ENCODE measurements at regions not wholly inside any gene's neighbourhood (a gene's known extent, or its start where the extent isn't known, plus 50 kb on each side); places are given as distances from the start of the nearest gene placed in this dataset.

DNA sequence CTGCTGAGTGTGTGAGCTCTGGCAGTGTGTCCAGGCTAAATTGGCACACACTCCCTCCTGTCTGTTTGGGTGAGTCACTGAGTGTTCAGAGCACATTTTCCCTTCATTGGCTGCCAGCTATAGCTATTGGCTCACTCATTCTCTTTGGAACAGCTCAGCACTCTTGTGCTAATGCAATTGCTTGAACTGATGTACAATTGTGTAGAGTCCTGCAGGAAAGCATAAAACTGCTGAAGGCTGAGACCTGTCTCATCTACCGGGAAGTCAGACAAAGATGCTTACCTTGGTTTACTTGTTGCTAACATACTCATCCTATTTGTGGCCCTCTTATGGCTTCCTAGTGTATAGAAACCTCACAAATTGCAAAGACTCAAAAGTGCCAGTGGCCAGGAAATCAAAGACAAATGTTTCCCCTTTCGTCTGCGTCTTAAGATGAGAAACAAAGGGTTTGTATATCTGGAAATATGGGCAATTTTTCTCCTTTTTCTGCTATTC is 351.0 kb downstream of the BCKDHB start:
- H3K4me3 ChIP-seq (ENCODE audit: low read depth, low read length) = no peak overlapping the region
- peak; percentile 80 for DNase-seq (ENCODE audit: low read depth)
- H3K27me3 ChIP-seq (ENCODE audit: control insufficient read depth, insufficient read depth, low read length) = no peaks in the 10 kb centered on the region
- TF ChIP-seq, protein P1, sequence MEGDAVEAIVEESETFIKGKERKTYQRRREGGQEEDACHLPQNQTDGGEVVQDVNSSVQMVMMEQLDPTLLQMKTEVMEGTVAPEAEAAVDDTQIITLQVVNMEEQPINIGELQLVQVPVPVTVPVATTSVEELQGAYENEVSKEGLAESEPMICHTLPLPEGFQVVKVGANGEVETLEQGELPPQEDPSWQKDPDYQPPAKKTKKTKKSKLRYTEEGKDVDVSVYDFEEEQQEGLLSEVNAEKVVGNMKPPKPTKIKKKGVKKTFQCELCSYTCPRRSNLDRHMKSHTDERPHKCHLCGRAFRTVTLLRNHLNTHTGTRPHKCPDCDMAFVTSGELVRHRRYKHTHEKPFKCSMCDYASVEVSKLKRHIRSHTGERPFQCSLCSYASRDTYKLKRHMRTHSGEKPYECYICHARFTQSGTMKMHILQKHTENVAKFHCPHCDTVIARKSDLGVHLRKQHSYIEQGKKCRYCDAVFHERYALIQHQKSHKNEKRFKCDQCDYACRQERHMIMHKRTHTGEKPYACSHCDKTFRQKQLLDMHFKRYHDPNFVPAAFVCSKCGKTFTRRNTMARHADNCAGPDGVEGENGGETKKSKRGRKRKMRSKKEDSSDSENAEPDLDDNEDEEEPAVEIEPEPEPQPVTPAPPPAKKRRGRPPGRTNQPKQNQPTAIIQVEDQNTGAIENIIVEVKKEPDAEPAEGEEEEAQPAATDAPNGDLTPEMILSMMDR (IDR thresholded peaks at IDR 0.05; ENCODE audit: insufficient read depth, low read length, poor library complexity, severe bottlenecking) = no peak
- no peaks in the 10 kb centered on the region for H3K36me3 ChIP-seq (ENCODE audit: control insufficient read depth, insufficient read depth, low read length)

DNA sequence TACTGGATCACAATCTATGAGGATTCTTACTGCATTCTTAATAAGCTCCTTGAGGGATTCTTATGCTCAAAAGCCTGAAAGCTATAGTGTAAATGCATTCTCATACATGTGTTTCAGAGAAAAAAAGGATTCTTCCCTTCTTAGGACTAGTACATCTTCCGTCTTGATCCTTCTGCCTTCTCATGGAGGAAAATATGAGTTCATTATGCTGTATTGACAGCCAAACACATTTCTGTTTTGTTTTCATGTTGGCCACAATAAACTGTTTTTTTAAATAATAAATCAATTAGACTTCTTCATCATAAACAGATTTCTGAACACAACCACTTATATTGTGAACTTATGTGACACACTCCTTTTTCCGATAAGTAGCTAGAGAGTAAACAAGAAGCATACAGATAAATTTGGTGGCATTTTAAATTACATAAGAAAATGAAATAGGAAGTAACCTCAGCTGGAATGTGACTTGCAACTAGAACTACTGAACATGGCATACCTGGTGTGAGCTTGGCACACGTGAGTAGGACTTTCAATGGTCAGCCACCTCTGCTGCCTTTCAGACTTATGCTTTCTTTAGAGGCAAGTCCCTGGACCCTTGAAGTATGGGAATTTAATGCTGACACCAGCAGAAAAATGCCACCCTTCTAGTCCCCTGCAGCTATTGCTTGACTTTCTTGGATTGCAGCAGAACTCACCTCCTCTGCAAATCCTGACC is 350.4 kb downstream of the BCKDHB start:
- Histone ChIP-seq H3K4me3 (ENCODE audit: low read depth, low read length) (no peak overlapping the region), H3K36me3 (ENCODE audit: control insufficient read depth, insufficient read depth, low read length) (no peaks in the 10 kb centered on the region), H3K27me3 (ENCODE audit: control insufficient read depth, insufficient read depth, low read length) (no peaks in the 10 kb centered on the region)
- no peak for DNase-seq (ENCODE audit: low read depth)
- TF ChIP-seq, protein P1 (IDR thresholded peaks at IDR 0.05; ENCODE audit: insufficient read depth, low read length, poor library complexity, severe bottlenecking) = no peak

DNA sequence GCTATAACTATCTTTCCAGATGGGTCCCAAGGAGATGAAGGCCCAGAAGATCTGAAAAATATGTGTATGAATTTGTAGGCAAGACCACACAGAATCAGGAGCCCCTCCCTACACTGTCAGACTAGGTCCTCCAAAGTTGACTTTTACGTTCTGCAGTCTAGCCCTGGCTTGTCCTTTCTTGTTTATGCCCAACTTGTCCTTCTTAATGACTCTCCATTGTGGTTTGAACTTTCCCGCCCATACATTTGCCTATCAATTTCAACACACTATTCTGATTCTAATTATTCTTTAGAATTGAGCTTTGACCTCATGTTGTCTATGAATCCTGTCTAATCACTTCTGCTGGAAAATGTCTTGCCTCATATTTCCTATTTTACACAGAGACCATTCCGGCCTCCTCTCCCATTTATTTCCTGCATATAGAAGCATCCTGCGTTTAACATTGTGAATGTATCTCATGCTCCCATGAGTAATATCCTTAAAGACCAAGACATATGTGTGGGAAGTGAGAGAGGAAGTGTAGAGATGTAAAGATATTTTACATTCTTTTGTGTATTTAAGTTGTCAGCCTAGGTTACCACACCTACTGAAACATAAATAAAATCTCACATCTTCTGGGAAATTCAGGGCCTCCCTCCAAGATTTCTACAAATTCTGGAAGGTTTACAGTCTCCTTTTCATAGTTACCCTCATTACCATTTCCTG is 348.3 kb downstream of the BCKDHB start:
- no peak overlapping the region for H3K4me3 ChIP-seq (ENCODE audit: low read depth, low read length)
- TF ChIP-seq, protein P1 (IDR thresholded peaks at IDR 0.05; ENCODE audit: insufficient read depth, low read length, poor library complexity, severe bottlenecking) = no peak
- H3K27me3 ChIP-seq (ENCODE audit: control insufficient read depth, insufficient read depth, low read length) = no peaks in the 10 kb centered on the region
- DNase-seq (ENCODE audit: low read depth) = no peak
- H3K36me3 ChIP-seq (ENCODE audit: control insufficient read depth, insufficient read depth, low read length) = no peaks in the 10 kb centered on the region

- peak; percentile 99 for DNase-seq (ENCODE audit: low read depth)
- Histone ChIP-seq H3K36me3 (ENCODE audit: control insufficient read depth, insufficient read depth, low read length) (no peaks in the 10 kb centered on the region), H3K27me3 (ENCODE audit: control insufficient read depth, insufficient read depth, low read length) (no peaks in the 10 kb centered on the region), H3K4me3 (ENCODE audit: low read depth, low read length) (no peak overlapping the region)
- TF ChIP-seq, protein P1 (IDR thresholded peaks at IDR 0.05; ENCODE audit: insufficient read depth, low read length, poor library complexity, severe bottlenecking) = no peak
These were observed 347.7 kb downstream of the BCKDHB start for GRCh38 chr6:80454197-80454596.

- no peak for DNase-seq (ENCODE audit: low read depth)
- H3K27me3 ChIP-seq (ENCODE audit: control insufficient read depth, insufficient read depth, low read length) = no peaks in the 10 kb centered on the region
- no peaks in the 10 kb centered on the region for H3K36me3 ChIP-seq (ENCODE audit: control insufficient read depth, insufficient read depth, low read length)
- TF ChIP-seq, protein P1 (IDR thresholded peaks at IDR 0.05; ENCODE audit: insufficient read depth, low read length, poor library complexity, severe bottlenecking) = no peak
- no peak overlapping the region for H3K4me3 ChIP-seq (ENCODE audit: low read depth, low read length)
These were observed 343.3 kb downstream of the BCKDHB start for GRCh38 chr6:80449726-80450125.
